Natural killer cell (primary cell): ENCODE measurements at regions not wholly inside any gene's neighbourhood (a gene's known extent, or its start where the extent isn't known, plus 50 kb on each side); places are given as distances from the start of the nearest gene placed in this dataset.

Experiments used
- ATAC-seq, 3 donors: fragments of 150-1000 bp in 2 of 3; fragments of 200-7000 bp in 1 of 3; cut with Tn5 transposase; 1 replicate in 1 of 3; 2 replicates in 2 of 3; pipeline ENCODE4 v1.10.0; 2021; ENCODE audit warnings: mild to moderate bottlenecking in 2 of 3, moderate library complexity in 2 of 3
- DNase-seq, 2 donors: peaks; one replicate each; pipeline versions ENCODE4 v3.0.0 to v3.0.0-alpha.2; 2013 to 2021; ENCODE audit warnings: mixed read lengths in 1 of 2
- H3K27ac ChIP-seq: one replicate; pipeline ENCODE4 v1.5.1; 2013; ENCODE audit warnings: mild to moderate bottlenecking, low read length
- H3K27me3 ChIP-seq: one replicate; pipeline ENCODE4 v1.6.1; 2013; ENCODE audit warnings: low read length; ENCODE audit not compliant: control insufficient read depth, insufficient read depth
- H3K36me3 ChIP-seq: one replicate; pipeline ENCODE4 v1.6.1; 2013; ENCODE audit warnings: low read length; ENCODE audit not compliant: control insufficient read depth, insufficient read depth
- H3K4me1 ChIP-seq: one replicate; pipeline ENCODE4 v1.6.1; 2013; ENCODE audit warnings: low read length; ENCODE audit not compliant: control insufficient read depth, insufficient read depth
- H3K4me3 ChIP-seq: one replicate; pipeline ENCODE4 v1.5.1; 2013; ENCODE audit warnings: low read length
- H3K9me3 ChIP-seq: one replicate; pipeline ENCODE4 v1.6.1; 2013; ENCODE audit warnings: low read length; ENCODE audit not compliant: control insufficient read depth, insufficient read depth
- H3K27ac Mint-ChIP-seq, 2 donors: one replicate each; pipeline ENCODE4 v1.8.0; 2022; ENCODE audit warnings: mild to moderate bottlenecking in 2 of 2, mixed read lengths in 2 of 2, moderate library complexity in 1 of 2
- H3K27me3 Mint-ChIP-seq, 2 donors: one replicate each; pipeline ENCODE4 v1.8.0; 2022; ENCODE audit warnings: low read depth in 2 of 2, mixed read lengths in 2 of 2
- H3K36me3 Mint-ChIP-seq: one replicate; pipeline ENCODE4 v1.8.0; 2022; ENCODE audit warnings: mixed read lengths
- H3K4me1 Mint-ChIP-seq, 2 donors: one replicate each; pipeline ENCODE4 v1.8.0; 2022; ENCODE audit warnings: mixed read lengths in 2 of 2
- H3K4me3 Mint-ChIP-seq: one replicate; pipeline ENCODE4 v1.8.0; 2022; ENCODE audit warnings: mild to moderate bottlenecking, moderate library complexity, mixed read lengths
- H3K9me3 Mint-ChIP-seq, 2 donors: one replicate each; pipeline ENCODE4 v1.8.0; 2022; ENCODE audit warnings: mixed read lengths in 2 of 2
- WGBS: methylation state at CpG from one replicate; pipeline ENCODE4 v1.1.7; 2013; ENCODE audit warnings: missing lambda C conversion rate; ENCODE audit not compliant: insufficient coverage; 5-methylcytosine and 5-hydroxymethylcytosine counted together
- intact Hi-C: fragments of 100-400 bp; cut with micrococcal nuclease; formaldehyde crosslinking; loops from one replicate; pipeline ENCODE4 v1.14.2; 2022
- TF ChIP-seq, protein P1 (sequence below): fragments of 200-600 bp; IDR thresholded peaks from one replicate; pipeline ENCODE4 v1.8.0; 2022; ENCODE audit warnings: antibody characterized with exemption

DNA sequence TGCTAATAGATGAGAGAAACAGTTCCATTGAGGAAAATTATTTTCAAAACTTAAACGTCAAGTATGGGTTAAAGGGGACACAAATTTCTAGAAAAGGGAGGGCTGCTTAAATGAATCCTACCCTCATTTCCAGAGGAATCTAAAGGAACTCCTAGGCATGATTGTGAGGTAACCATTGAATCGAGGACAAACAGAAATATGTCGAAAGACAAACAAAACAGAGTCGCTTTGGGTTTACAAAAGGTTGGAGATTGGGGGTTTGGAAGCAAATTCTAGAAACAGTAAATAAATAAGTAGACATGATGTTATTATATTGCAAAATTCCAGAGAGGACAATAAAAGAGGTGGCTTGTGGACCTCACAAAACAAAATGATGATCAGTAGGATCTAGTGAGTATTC lies 173.1 kb downstream of the FTCDNL1 start:
- TF ChIP-seq, protein P1, sequence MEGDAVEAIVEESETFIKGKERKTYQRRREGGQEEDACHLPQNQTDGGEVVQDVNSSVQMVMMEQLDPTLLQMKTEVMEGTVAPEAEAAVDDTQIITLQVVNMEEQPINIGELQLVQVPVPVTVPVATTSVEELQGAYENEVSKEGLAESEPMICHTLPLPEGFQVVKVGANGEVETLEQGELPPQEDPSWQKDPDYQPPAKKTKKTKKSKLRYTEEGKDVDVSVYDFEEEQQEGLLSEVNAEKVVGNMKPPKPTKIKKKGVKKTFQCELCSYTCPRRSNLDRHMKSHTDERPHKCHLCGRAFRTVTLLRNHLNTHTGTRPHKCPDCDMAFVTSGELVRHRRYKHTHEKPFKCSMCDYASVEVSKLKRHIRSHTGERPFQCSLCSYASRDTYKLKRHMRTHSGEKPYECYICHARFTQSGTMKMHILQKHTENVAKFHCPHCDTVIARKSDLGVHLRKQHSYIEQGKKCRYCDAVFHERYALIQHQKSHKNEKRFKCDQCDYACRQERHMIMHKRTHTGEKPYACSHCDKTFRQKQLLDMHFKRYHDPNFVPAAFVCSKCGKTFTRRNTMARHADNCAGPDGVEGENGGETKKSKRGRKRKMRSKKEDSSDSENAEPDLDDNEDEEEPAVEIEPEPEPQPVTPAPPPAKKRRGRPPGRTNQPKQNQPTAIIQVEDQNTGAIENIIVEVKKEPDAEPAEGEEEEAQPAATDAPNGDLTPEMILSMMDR = no peak
- no peaks in the 10 kb centered on the region for H3K9me3 ChIP-seq
- intact Hi-C loops = no loop called here
- WGBS = 90% methylated on average over 3 of the region's 4 CpGs
- Mint-ChIP-seq H3K9me3 (no peaks in the 10 kb centered on the region), H3K36me3 (no peaks in the 10 kb centered on the region), H3K27ac (no peak overlapping the region), H3K4me3 (no peak overlapping the region), H3K4me1 (no peaks in the 10 kb centered on the region), H3K27me3 (peaks cover 0 to 5% of the 10 kb centered on the region in 2 donors)
- no peaks in the 10 kb centered on the region for H3K27me3 ChIP-seq
- H3K4me3 ChIP-seq = no peak overlapping the region
- no peaks in the 10 kb centered on the region for H3K4me1 ChIP-seq
- H3K27ac ChIP-seq = no peak overlapping the region
- H3K36me3 ChIP-seq = no peaks in the 10 kb centered on the region
- ATAC-seq (no peak), DNase-seq (no peak)

DNA sequence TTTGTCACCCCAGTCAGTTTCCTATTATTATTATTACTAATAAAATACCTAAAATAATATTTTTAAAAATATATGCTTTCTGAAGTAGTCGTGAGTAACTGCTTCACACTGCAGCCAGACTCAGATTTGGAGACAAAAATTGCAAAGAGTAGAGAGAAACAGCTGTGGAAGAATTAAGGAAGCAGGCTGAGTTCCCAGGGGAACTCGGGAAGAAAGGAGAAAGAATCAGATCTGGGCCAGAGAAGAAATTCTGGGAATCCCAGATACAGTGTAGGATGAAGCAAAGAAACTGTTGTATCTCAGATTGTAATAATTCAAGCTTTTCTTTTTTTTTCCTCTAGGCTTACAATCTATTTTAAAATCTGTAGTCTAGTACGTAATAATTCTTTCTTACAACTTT lies 182.3 kb downstream of the FTCDNL1 start:
- no peak for DNase-seq
- H3K4me3 Mint-ChIP-seq = no peak overlapping the region
- no peak for ATAC-seq
- no peaks in the 10 kb centered on the region for H3K4me1 Mint-ChIP-seq
- H3K4me3 ChIP-seq = no peak overlapping the region
- H3K27me3 Mint-ChIP-seq = no peaks in the 10 kb centered on the region
- H3K36me3 ChIP-seq = no peaks in the 10 kb centered on the region
- H3K27ac ChIP-seq = no peak overlapping the region
- no peaks in the 10 kb centered on the region for H3K9me3 Mint-ChIP-seq
- H3K36me3 Mint-ChIP-seq = no peaks in the 10 kb centered on the region
- H3K27me3 ChIP-seq = no peaks in the 10 kb centered on the region
- no peak overlapping the region for H3K27ac Mint-ChIP-seq
- TF ChIP-seq, protein P1 = no peak
- no peaks in the 10 kb centered on the region for H3K4me1 ChIP-seq
- intact Hi-C loops = no loop called here
- 85% methylated on average over 3 of the region's 3 CpGs for WGBS
- H3K9me3 ChIP-seq = no peaks in the 10 kb centered on the region

DNA sequence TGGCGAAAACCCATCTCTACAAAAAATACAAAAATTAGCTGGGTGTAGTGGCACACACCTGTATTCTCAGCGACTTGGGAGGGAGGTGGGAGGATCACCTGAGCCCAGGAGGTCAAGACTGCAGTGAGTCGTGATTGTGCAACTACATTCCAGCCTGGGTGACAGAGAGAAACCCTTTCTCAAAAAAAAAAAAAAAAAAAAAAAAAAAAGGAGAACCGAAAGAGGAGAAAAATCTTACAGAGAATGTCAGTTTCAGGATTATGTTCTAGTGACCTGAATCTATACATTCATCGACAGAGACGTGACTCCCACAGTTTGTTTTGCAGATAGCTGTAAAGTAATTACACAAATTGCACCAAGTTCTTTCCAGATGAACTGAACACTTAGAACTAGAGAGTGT lies 187.8 kb downstream of the FTCDNL1 start:
- no peaks in the 10 kb centered on the region for H3K9me3 ChIP-seq
- DNase-seq (no peak), ATAC-seq (no peak)
- intact Hi-C loops = no loop called here
- no peaks in the 10 kb centered on the region for H3K4me1 ChIP-seq
- H3K27me3 ChIP-seq = peaks cover 3% of the 10 kb centered on the region
- no peaks in the 10 kb centered on the region for H3K36me3 ChIP-seq
- H3K27me3 Mint-ChIP-seq = peaks cover 3 to 14% of the 10 kb centered on the region in 2 donors
- no peak overlapping the region for H3K4me3 Mint-ChIP-seq
- H3K27ac Mint-ChIP-seq = no peak overlapping the region
- WGBS = 61% methylated on average over 4 of the region's 6 CpGs
- H3K4me3 ChIP-seq = no peak overlapping the region
- TF ChIP-seq, protein P1 = no peak
- no peaks in the 10 kb centered on the region for H3K9me3 Mint-ChIP-seq
- H3K4me1 Mint-ChIP-seq = no peaks in the 10 kb centered on the region
- H3K36me3 Mint-ChIP-seq = peaks cover 1% of the 10 kb centered on the region
- no peak overlapping the region for H3K27ac ChIP-seq

DNA sequence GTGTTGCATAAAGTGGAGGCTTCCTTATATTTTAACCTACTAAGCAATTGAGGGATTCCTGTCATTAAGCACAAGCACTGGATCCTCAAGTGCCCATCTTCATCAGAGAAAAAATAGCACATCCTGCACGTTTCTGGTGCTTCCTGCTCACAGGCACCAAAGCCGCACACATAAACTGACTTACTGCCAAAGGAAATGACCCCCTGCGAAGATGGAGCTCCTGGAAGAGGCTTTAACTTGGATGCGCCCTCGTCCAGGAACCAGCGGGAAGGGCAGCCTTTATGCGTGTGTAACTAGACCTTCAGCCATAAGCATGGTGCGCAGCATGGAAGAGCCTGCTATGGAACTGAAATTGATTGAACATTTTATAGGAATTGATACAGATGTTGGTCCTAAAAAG lies 188.7 kb downstream of the FTCDNL1 start:
- Histone ChIP-seq H3K9me3 (no peaks in the 10 kb centered on the region), H3K4me1 (no peaks in the 10 kb centered on the region), H3K4me3 (no peak overlapping the region), H3K27ac (no peak overlapping the region), H3K27me3 (peaks cover 3% of the 10 kb centered on the region), H3K36me3 (no peaks in the 10 kb centered on the region)
- no peak for ATAC-seq
- peaks cover 2 to 3% of the 10 kb centered on the region in 2 donors for H3K9me3 Mint-ChIP-seq
- no peak overlapping the region for H3K4me3 Mint-ChIP-seq
- TF ChIP-seq, protein P1 = no peak
- peaks cover 7 to 21% of the 10 kb centered on the region in 2 donors for H3K27me3 Mint-ChIP-seq
- DNase-seq = no peak
- H3K36me3 Mint-ChIP-seq = peaks cover 10% of the 10 kb centered on the region
- WGBS = 56% methylated on average over 8 of the region's 8 CpGs
- intact Hi-C loops = no loop called here
- no peak overlapping the region for H3K27ac Mint-ChIP-seq
- H3K4me1 Mint-ChIP-seq = no peaks in the 10 kb centered on the region
